Neural progenitor cell (in vitro differentiated cells): ENCODE measurements at regions not wholly inside any gene's neighbourhood (a gene's known extent, or its start where the extent isn't known, plus 50 kb on each side); places are given as distances from the start of the nearest gene placed in this dataset.

ENCODE experiments used
- EZH2 ChIP-seq: fragments of 200-600 bp; sonication (generic); IDR thresholded peaks from 2 replicates; pipeline ENCODE4 v1.6.1; 2017; ENCODE audit warnings: antibody characterized with exemption, mild to moderate bottlenecking, moderate library complexity
- EZH2phosphoT487 ChIP-seq: fragments of 200-600 bp; sonication (generic); IDR thresholded peaks from 2 replicates; pipeline ENCODE4 v1.6.1; 2017; ENCODE audit warnings: antibody characterized with exemption
- TF ChIP-seq, protein P1 (sequence below): fragments of 200-600 bp; sonication (generic); IDR thresholded peaks from 2 replicates; pipeline ENCODE4 v1.5.1; 2017; ENCODE audit warnings: antibody characterized with exemption, mild to moderate bottlenecking

DNA sequence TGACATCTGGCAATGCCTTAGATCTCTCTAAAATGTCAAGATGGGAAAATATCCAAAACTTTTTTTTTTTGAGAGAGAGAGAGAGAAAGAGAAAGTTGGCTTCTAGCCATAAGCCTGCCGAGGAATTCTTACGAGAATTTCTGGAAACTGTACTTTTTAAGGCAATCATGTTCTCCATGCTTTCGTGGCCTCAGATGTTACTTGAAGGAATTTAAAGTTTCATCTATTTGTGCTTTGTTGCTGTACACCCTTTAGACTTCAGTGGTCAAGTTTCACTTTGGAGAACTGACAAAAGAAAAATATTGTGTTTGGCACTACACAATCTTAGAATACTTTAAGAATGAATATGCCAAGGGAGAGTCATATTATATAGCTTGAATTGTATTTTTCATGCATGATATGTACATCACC lies 53.9 kb downstream of the FAT4 start:
- TF ChIP-seq, protein P1, sequence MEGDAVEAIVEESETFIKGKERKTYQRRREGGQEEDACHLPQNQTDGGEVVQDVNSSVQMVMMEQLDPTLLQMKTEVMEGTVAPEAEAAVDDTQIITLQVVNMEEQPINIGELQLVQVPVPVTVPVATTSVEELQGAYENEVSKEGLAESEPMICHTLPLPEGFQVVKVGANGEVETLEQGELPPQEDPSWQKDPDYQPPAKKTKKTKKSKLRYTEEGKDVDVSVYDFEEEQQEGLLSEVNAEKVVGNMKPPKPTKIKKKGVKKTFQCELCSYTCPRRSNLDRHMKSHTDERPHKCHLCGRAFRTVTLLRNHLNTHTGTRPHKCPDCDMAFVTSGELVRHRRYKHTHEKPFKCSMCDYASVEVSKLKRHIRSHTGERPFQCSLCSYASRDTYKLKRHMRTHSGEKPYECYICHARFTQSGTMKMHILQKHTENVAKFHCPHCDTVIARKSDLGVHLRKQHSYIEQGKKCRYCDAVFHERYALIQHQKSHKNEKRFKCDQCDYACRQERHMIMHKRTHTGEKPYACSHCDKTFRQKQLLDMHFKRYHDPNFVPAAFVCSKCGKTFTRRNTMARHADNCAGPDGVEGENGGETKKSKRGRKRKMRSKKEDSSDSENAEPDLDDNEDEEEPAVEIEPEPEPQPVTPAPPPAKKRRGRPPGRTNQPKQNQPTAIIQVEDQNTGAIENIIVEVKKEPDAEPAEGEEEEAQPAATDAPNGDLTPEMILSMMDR: no peak
- TF ChIP-seq EZH2 (no peak), EZH2phosphoT487 (no peak)
